HAP-1 (cell line): ENCODE measurements at regions not wholly inside any gene's neighbourhood (a gene's known extent, or its start where the extent isn't known, plus 50 kb on each side); places are given as distances from the start of the nearest gene placed in this dataset.

Experiments used
- DNase-seq, 2 experiments: peaks; one replicate each; pipeline ENCODE4 v3.0.0-alpha.2; 2016 to 2020; ENCODE audit warnings: low spot score in 2 of 2
- H3K27me3 ChIP-seq: fragments of 250-450 bp; sonication (Bioruptor Pico); 2 replicates; pipeline ENCODE4 v1.5.1; 2020; ENCODE audit warnings: low read depth, mild to moderate bottlenecking, moderate library complexity
- H3K36me3 ChIP-seq: fragments of 250-450 bp; sonication (Bioruptor Pico); replicated peaks from 2 replicates; pipeline ENCODE4 v1.5.1; 2020; ENCODE audit warnings: mild to moderate bottlenecking
- H3K4me1 ChIP-seq: fragments of 250-450 bp; sonication (Bioruptor Pico); 2 replicates; pipeline ENCODE4 v1.5.1; 2020; ENCODE audit warnings: mild to moderate bottlenecking
- H3K4me3 ChIP-seq: fragments of 250-450 bp; sonication (Bioruptor Pico); 2 replicates; pipeline ENCODE4 v1.5.1; 2020; ENCODE audit warnings: mild to moderate bottlenecking, moderate library complexity
- H3K9me3 ChIP-seq: fragments of 250-450 bp; sonication (Bioruptor Pico); 2 replicates; pipeline ENCODE4 v1.5.1; 2020; ENCODE audit warnings: mild to moderate bottlenecking, moderate library complexity
- in situ Hi-C: fragments of 300-500 bp; cut with MboI; formaldehyde crosslinking; loops from 3 replicates; pipeline ENCODE4 v1.14.3; 2020; ENCODE audit warnings: low sequenced_read_pairs, inconsistent platforms, mixed read lengths

DNA sequence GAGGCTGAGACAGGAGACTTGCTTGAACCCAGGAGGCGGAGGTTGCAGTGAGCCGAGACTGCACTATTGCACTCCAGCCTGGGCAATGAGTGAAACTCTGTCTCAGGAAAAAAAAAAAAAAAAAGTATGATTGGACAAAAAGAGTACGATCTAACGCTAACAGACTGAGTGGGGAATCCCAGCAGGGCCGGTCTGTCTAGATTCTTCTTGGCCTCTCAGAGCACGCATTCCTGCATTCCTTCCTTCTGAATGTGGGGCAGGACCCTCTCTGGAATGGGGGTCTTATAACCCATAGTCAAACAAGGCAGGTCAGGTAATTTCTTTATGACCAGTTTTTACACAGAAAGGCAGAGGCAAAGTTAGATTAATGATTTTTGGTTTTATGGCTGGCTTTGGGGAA, 92.0 kb upstream of the PPM1J start:
- Histone ChIP-seq H3K9me3 (no peaks in the 10 kb centered on the region), H3K36me3 (no peaks in the 10 kb centered on the region), H3K4me1 (no peaks in the 10 kb centered on the region), H3K27me3 (peaks cover 16% of the 10 kb centered on the region), H3K4me3 (no peak overlapping the region)
- in situ Hi-C loops = loop anchor here (5.0 to 10.0 kb wide), 2 partner anchors 90 to 238 kb away; partner anchors contain the start of gene PPM1J
- no peak for DNase-seq

DNA sequence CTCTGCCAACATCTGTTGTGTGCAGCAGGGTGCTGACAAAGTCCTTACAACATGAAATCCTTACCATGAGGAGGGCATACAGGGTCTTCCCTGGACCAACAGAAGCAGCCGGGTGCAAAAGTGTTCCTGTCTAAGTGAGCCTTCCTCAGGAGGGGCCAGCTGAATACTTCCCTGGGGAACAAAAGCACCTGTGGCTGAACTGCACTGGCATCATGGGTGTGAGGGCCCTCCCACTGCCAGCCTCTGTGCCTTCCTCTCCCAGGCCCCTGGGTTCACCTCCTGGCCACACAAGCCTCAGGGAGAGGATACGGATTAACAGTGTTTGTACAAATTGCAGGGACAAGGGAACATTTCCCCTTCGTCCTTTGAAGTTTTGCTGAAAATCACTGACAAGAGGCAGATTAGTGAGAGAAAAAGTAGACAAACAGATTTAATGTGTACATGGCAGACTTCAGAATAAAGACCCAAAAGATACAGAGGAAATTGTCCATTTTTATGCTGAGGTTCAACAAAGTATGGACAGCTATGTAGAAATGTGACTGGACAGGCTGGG, 91.0 kb upstream of the PPM1J start:
- Histone ChIP-seq H3K36me3 (no peaks in the 10 kb centered on the region), H3K4me1 (no peaks in the 10 kb centered on the region), H3K4me3 (no peak overlapping the region), H3K27me3 (peaks cover 16% of the 10 kb centered on the region), H3K9me3 (no peaks in the 10 kb centered on the region)
- in situ Hi-C loops = loop anchor here (5.0 to 10.0 kb wide), 2 partner anchors 89 to 239 kb away; partner anchors contain the start of gene PPM1J
- DNase-seq = no peak

GRCh38 chr1:112805155-112805853, 90.2 kb upstream of the PPM1J start:
- in situ Hi-C loops = loop anchor here (5.0 to 10.0 kb wide), 2 partner anchors 88 to 239 kb away; partner anchors contain the start of gene PPM1J
- no peaks in the 10 kb centered on the region for H3K36me3 ChIP-seq
- H3K9me3 ChIP-seq = no peaks in the 10 kb centered on the region
- H3K4me1 ChIP-seq = no peaks in the 10 kb centered on the region
- H3K4me3 ChIP-seq = no peak overlapping the region
- peaks cover 17% of the 10 kb centered on the region for H3K27me3 ChIP-seq
- no peak for DNase-seq

- in situ Hi-C loops = loop anchor here (10.0 kb wide), 1 partner anchor 241 kb away; no protein-coding TSS in a partner anchor
- Histone ChIP-seq H3K9me3 (peaks cover under 1% of the 10 kb centered on the region; the same call in 1 of the 2 replicates), H3K36me3 (no peaks in the 10 kb centered on the region), H3K27me3 (peaks cover 25% of the 10 kb centered on the region), H3K4me1 (no peaks in the 10 kb centered on the region), H3K4me3 (no peak overlapping the region)
- peak; percentile 66 to 82 for DNase-seq
Measured at GRCh38 chr1:112803906-112804762, 89.0 kb upstream of the PPM1J start.

DNA sequence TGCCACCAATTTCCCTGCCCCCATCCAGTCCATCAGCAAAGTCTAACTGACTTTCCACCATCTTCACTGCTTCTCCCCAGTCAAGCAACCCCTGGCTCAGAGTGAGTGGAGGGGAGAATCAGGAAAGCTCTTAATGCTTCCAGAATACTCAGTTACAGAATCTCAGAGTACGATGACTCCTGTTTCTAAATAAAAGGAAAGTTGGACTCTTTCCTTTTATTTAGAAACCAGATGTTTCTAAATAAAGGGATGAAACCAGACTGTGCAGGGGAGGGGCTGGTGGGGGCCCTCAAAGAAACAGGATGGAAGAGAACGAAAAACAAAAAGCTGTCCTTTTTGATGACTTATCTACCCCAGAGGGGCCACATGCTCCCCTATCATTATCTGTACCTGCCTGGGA, 85.2 kb upstream of the PPM1J start:
- Histone ChIP-seq H3K9me3 (peaks cover 3% of the 10 kb centered on the region; the same call in 1 of the 2 replicates), H3K4me1 (no peaks in the 10 kb centered on the region), H3K4me3 (no peak overlapping the region), H3K27me3 (peaks cover 36% of the 10 kb centered on the region), H3K36me3 (no peaks in the 10 kb centered on the region)
- no peak for DNase-seq
- in situ Hi-C loops = loop anchor here (10.0 kb wide), 1 partner anchor 245 kb away; no protein-coding TSS in a partner anchor

GRCh38 chr1:112798292-112798691, 83.2 kb upstream of the PPM1J start:
- Histone ChIP-seq H3K9me3 (peaks cover 3% of the 10 kb centered on the region; the same call in 1 of the 2 replicates), H3K36me3 (no peaks in the 10 kb centered on the region), H3K4me3 (no peak overlapping the region), H3K27me3 (peaks cover 33% of the 10 kb centered on the region), H3K4me1 (peaks cover 10% of the 10 kb centered on the region)
- no peak for DNase-seq
- in situ Hi-C loops = no loop called here

DNA sequence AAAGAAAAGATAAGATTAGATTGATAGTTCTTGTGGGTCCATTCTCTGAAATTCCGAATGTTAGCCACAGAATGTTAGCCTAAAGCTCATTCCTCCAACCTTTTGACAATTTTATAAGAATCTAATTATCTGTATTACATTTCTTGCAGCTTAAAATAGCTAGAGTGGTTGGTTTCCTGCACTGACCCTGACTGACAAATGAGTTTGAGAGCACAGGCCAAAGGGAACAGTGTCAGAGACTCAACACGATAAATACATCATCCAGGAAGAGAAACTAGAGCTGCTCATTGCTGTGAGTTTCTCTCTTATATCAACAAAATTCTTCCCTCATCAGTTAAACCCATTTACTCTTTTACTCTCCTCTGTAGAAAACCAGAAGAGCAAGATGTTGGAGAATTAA, 82.1 kb upstream of the PPM1J start:
- Histone ChIP-seq H3K27me3 (peaks cover 34% of the 10 kb centered on the region), H3K4me3 (no peak overlapping the region), H3K4me1 (peaks cover 10% of the 10 kb centered on the region), H3K9me3 (peaks cover 3% of the 10 kb centered on the region; the same call in 1 of the 2 replicates), H3K36me3 (no peaks in the 10 kb centered on the region)
- DNase-seq = no peak
- in situ Hi-C loops = no loop called here

DNA sequence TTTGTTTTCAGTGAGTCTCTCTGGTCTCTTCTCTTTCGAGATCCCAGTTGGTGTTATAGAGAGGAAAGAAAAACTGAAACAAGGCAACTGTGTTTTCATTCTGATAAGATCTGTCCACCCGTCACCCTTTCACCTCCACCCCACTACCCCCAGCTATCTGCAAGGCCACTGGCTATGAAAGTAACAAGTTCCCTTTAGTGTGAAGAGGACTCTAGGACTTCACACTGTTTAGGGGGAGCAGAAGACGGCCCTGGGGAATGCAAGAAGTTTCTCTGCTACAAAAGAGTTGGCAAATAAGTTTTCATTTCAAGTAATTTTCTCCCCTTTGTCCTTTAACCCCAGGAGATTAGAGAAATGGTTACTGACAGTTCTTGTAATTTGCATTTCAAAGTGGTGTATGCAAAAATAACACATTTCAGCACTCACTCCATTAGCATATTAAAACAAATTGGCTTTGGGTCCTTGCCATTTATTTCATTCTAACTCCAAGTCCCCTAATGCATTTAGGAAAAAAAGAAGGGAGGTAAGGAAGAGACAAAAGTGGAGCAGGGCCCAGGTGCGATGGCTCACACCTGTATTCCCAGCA, 79.6 kb upstream of the PPM1J start:
- in situ Hi-C loops = no loop called here

GRCh38 chr1:112793631-112794565, 78.8 kb upstream of the PPM1J start:
- no peaks in the 10 kb centered on the region for H3K36me3 ChIP-seq
- DNase-seq = no peak
- in situ Hi-C loops = no loop called here

More for the DNA sequence above, 79.6 kb upstream of the PPM1J start:
- H3K4me3 ChIP-seq = no peak overlapping the region
- peaks cover 3% of the 10 kb centered on the region; the same call in 1 of the 2 replicates for H3K9me3 ChIP-seq
- DNase-seq = peak; percentile 75 to 98
- no peaks in the 10 kb centered on the region for H3K36me3 ChIP-seq
- peaks cover 10% of the 10 kb centered on the region for H3K4me1 ChIP-seq
- H3K27me3 ChIP-seq = peaks cover 53% of the 10 kb centered on the region

GRCh38 chr1:112791723-112792104, 76.6 kb upstream of the PPM1J start:
- Histone ChIP-seq H3K27me3 (peaks cover 34% of the 10 kb centered on the region), H3K9me3 (no peaks in the 10 kb centered on the region), H3K4me1 (peaks cover 10% of the 10 kb centered on the region), H3K36me3 (no peaks in the 10 kb centered on the region), H3K4me3 (no peak overlapping the region)
- in situ Hi-C loops = no loop called here
- no peak for DNase-seq

More at GRCh38 chr1:112793631-112794565, 78.8 kb upstream of the PPM1J start:
- H3K4me1 ChIP-seq = peaks cover 10% of the 10 kb centered on the region
- peaks cover 47% of the 10 kb centered on the region for H3K27me3 ChIP-seq
- H3K4me3 ChIP-seq = no peak overlapping the region
- no peaks in the 10 kb centered on the region; the same call in 1 of the 2 replicates for H3K9me3 ChIP-seq

GRCh38 chr1:112790920-112791722, 76.0 kb upstream of the PPM1J start:
- no peak overlapping the region for H3K4me3 ChIP-seq
- H3K27me3 ChIP-seq = peaks cover 30% of the 10 kb centered on the region
- no peaks in the 10 kb centered on the region for H3K36me3 ChIP-seq
- no peak for DNase-seq
- peaks cover 10% of the 10 kb centered on the region for H3K4me1 ChIP-seq
- in situ Hi-C loops = no loop called here
- H3K9me3 ChIP-seq = no peaks in the 10 kb centered on the region

DNA sequence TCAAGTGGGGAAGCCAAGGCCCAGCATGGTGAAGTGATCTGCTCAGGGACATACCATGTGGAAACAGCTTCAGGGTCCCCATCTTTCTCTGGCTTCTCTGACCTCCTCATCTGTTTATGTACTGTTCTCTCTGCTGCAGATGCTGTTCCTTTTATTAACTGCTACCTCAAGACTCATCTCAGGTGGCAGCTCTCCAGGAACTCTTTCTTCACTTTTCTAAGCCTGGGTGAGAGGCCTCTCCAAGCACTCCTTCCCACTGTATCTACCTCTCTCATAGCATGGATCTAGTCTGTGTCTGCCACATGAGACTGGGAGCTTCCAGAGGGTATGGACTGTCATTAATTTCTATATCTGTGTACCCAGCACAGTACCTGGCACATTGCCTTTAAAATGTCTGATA, 73.4 kb upstream of the PPM1J start:
- Histone ChIP-seq H3K36me3 (no peaks in the 10 kb centered on the region), H3K27me3 (peaks cover 26% of the 10 kb centered on the region), H3K9me3 (no peaks in the 10 kb centered on the region), H3K4me3 (no peak overlapping the region), H3K4me1 (no peaks in the 10 kb centered on the region)
- DNase-seq = no peak
- in situ Hi-C loops = no loop called here
